K562 (cell line): ENCODE measurements at regions not wholly inside any gene's neighbourhood (a gene's known extent, or its start where the extent isn't known, plus 50 kb on each side); places are given as distances from the start of the nearest gene placed in this dataset.

ENCODE experiments used
- ATAC-seq: fragments of 200-7000 bp; cut with Tn5 transposase; 3 replicates; pipeline ENCODE4 v1.9.1; 2020; ENCODE audit warnings: moderate library complexity
- BruUV-seq: library from RNA; stranded (reverse); fragments of 400-500 nt; replicated peaks from 2 replicates; lab custom pipeline; 2021; lab: Mats Ljungman, UMichigan
- CTCF ChIA-PET: fragments of 300-600 bp; formaldehyde crosslinking; extraction: SDS; loops from one replicate; lab custom pipeline; 2021; ENCODE audit warnings: low intra/inter-chr PET ratio; lab: Yijun Ruan, JAX
- POLR2A ChIA-PET: fragments of 300-600, 350-650 bp; sonication (Branson Sonifier 250); formaldehyde crosslinking; extraction: SDS; loops from one replicate; lab custom pipeline; 2021; ENCODE audit warnings: antibody characterized with exemption, inconsistent platforms; lab: Yijun Ruan, JAX
- DNase-seq, 4 experiments: peaks; one replicate each; pipeline versions ENCODE4 v3.0.0 to v3.0.0-alpha.2; 2011 to 2018; ENCODE audit warnings: low spot score in 3 of 4, mixed read lengths in 3 of 4; ENCODE audit errors: extremely low read depth in 1 of 4
- FAIRE-seq: peaks from 2 replicates; lab custom pipeline; 2011; peaks lifted over from hg19 to GRCh38; lab: Jason Lieb, UNC
- H2AFZ ChIP-seq: 2 replicates; pipeline ENCODE4 v1.6.0; 2011; ENCODE audit warnings: low read depth, low read length, control low read depth, inconsistent platforms
- H3K27ac ChIP-seq: fragments of 200-600 bp; 3 replicates; pipeline ENCODE4 v1.8.0; 2011; ENCODE audit warnings: low read depth, mild to moderate bottlenecking, control low read depth, inconsistent platforms, low read length, moderate library complexity, mixed read lengths; ENCODE audit errors: extremely low read depth
- H3K27me3 ChIP-seq, 2 experiments: fragments of 300-600 bp in 1 of 2; 2 replicates in 1 of 2; 3 replicates in 1 of 2; pipeline versions ENCODE4 v1.6.0 to v1.8.0; 2011; ENCODE audit warnings: inconsistent platforms in 2 of 2, low read length in 2 of 2, mild to moderate bottlenecking in 1 of 2, mixed read lengths in 1 of 2, moderate library complexity in 1 of 2; ENCODE audit not compliant: control insufficient read depth in 2 of 2, insufficient read depth in 2 of 2
- H3K36me3 ChIP-seq: fragments of 300-600 bp; 3 replicates; pipeline ENCODE4 v1.8.0; 2011; ENCODE audit warnings: mild to moderate bottlenecking, low read length, inconsistent platforms; ENCODE audit not compliant: control insufficient read depth, insufficient read depth
- H3K4me1 ChIP-seq, 2 experiments: fragments of 200-600 bp in 1 of 2; replicated peaks in 1 of 2; 2 replicates in 1 of 2; 3 replicates in 1 of 2; pipeline versions ENCODE4 v1.5.1 to v1.8.0; 2011; ENCODE audit warnings: inconsistent platforms in 2 of 2, low read length in 2 of 2, mild to moderate bottlenecking in 1 of 2, mixed read lengths in 1 of 2, moderate library complexity in 1 of 2; ENCODE audit not compliant: control insufficient read depth in 2 of 2, insufficient read depth in 2 of 2
- H3K4me2 ChIP-seq: 2 replicates; pipeline ENCODE4 v1.6.1; 2011; ENCODE audit warnings: low read length, control low read depth, inconsistent platforms, mixed read lengths; ENCODE audit not compliant: insufficient read depth
- H3K4me3 ChIP-seq: fragments of 200-600 bp; sonication (generic), shearing (Covaris generic); 2 replicates; pipeline ENCODE4 v1.5.1; 2016; ENCODE audit warnings: control low read depth, inconsistent platforms
- H3K79me2 ChIP-seq: fragments of 200-600 bp; 3 replicates; pipeline ENCODE4 v1.8.0; 2011; ENCODE audit warnings: low read length, inconsistent platforms; ENCODE audit not compliant: control insufficient read depth, insufficient read depth
- H3K9ac ChIP-seq, 2 experiments: 2 replicates each; pipeline versions ENCODE4 v1.6.0 to v1.6.1; 2011; ENCODE audit warnings: low read depth in 2 of 2, low read length in 2 of 2, control low read depth in 1 of 2, inconsistent platforms in 1 of 2, mild to moderate bottlenecking in 1 of 2, mixed read lengths in 1 of 2; ENCODE audit not compliant: insufficient read depth in 1 of 2
- H3K9me1 ChIP-seq: one replicate; pipeline ENCODE4 v1.6.0; 2011; ENCODE audit warnings: inconsistent platforms, mild to moderate bottlenecking, low read length, moderate library complexity; ENCODE audit not compliant: control insufficient read depth, insufficient read depth
- H3K9me3 ChIP-seq: replicated peaks from 2 replicates; pipeline ENCODE4 v1.5.1; 2011; ENCODE audit warnings: low read depth, low read length, inconsistent platforms; ENCODE audit not compliant: control insufficient read depth, insufficient read depth
- H4K20me1 ChIP-seq: replicated peaks from 2 replicates; pipeline ENCODE4 v1.6.1; 2011; ENCODE audit warnings: low read length, inconsistent platforms, mixed read lengths; ENCODE audit not compliant: control insufficient read depth, insufficient read depth
- CHD2 ChIP-seq: IDR thresholded peaks from 2 replicates; pipeline ENCODE4 v1.6.1; 2011; ENCODE audit warnings: low read depth, low read length
- ETS1 ChIP-seq: conservative IDR thresholded peaks from 2 replicates; pipeline ENCODE4 v1.6.1; 2011; ENCODE audit warnings: low read depth, mild to moderate bottlenecking, low read length; ENCODE audit not compliant: control insufficient read depth
- HOMEZ ChIP-seq: fragments of 250-450 bp; sonication (Bioruptor Pico); IDR thresholded peaks from 2 replicates; pipeline ENCODE4 v1.4.0; 2020; ENCODE audit warnings: mild to moderate bottlenecking, moderate library complexity
- KDM5B ChIP-seq: fragments of 200-600 bp; sonication (generic); IDR thresholded peaks from 2 replicates; pipeline ENCODE4 v1.6.1; 2012; ENCODE audit warnings: low read depth, mild to moderate bottlenecking, moderate library complexity, low read length, control low read depth, inconsistent platforms; ENCODE audit not compliant: insufficient replicate concordance
- MNT ChIP-seq, 2 experiments: fragments of 450-650 bp; conservative IDR thresholded peaks; 2 replicates each; pipeline ENCODE4 v1.6.1; 2017; ENCODE audit warnings: mild to moderate bottlenecking in 2 of 2, moderate library complexity in 2 of 2
- TBP ChIP-seq: optimal IDR thresholded peaks from 2 replicates; pipeline ENCODE3; 2011; ENCODE audit warnings: low read depth, low read length, improper control_type of control experiment
- TSHZ1 ChIP-seq: fragments of 250-450 bp; sonication (Bioruptor Pico); IDR thresholded peaks from 2 replicates; pipeline ENCODE4 v1.4.0; 2020; ENCODE audit warnings: mild to moderate bottlenecking, moderate library complexity
- WGBS: fragments of 100-300 bp; shearing (Covaris generic); methylation state at CpG from one replicate; pipeline ENCODE4 v1.1.6; 2016; ENCODE audit warnings: low coverage, mixed read lengths; ENCODE audit not compliant: insufficient coverage; ENCODE audit errors: missing lambda C conversion rate; 5-methylcytosine and 5-hydroxymethylcytosine counted together
- in situ Hi-C: fragments of 300-500 bp; cut with MboI; formaldehyde crosslinking; loops from 4 replicates; pipeline ENCODE4 v1.15.0; 2018; ENCODE audit warnings: inconsistent platforms, mixed read lengths
- intact Hi-C: fragments of 100-400 bp; cut with micrococcal nuclease; formaldehyde crosslinking; loops from 2 replicates; pipeline ENCODE4 v1.14.2; 2022

- no peak overlapping the region for H3K4me2 ChIP-seq
- ATAC-seq: no peak
- H3K79me2 ChIP-seq: no peaks in the 10 kb centered on the region
- in situ Hi-C loops: no loop called here
- TF ChIP-seq KDM5B (no peak), MNT (conservative IDR thresholded peaks at IDR 0.05) (no peak), TSHZ1 (CRISPR knock-in tag) (no peak), CHD2 (no peak), ETS1 (no peak), TBP (no peak), HOMEZ (CRISPR knock-in tag) (no peak)
- no peaks in the 10 kb centered on the region for H3K9me3 ChIP-seq
- no peaks in the 10 kb centered on the region for H3K36me3 ChIP-seq
- H3K9me1 ChIP-seq: no peaks in the 10 kb centered on the region
- no peaks in the 10 kb centered on the region for H4K20me1 ChIP-seq
- BruUV-seq: no TSS peak
- H3K4me1 ChIP-seq: no peaks in the 10 kb centered on the region
- no peaks in the 10 kb centered on the region for H3K27me3 ChIP-seq
- ChIA-PET POLR2A (no interaction called here), CTCF (no interaction called here)
- peak; percentile 54 for FAIRE-seq
- H3K9ac ChIP-seq: no peak overlapping the region
- no peak overlapping the region for H3K27ac ChIP-seq
- intact Hi-C loops: no loop called here
- H2AFZ ChIP-seq: no peak overlapping the region
- no peak for DNase-seq
- no peak overlapping the region for H3K4me3 ChIP-seq
- 0% methylated on average over 1 of the region's 1 CpG for WGBS
These were observed 254.1 kb upstream of the PROX1 start for GRCh38 chr1:213733705-213734104.
